ENCODE measurements at regions not wholly inside any gene's neighbourhood (a gene's known extent, or its start where the extent isn't known, plus 50 kb on each side); places are given as distances from the start of the nearest gene placed in this dataset.

GRCh38 chr6:22699151-22699550 lies 129.8 kb downstream of the HDGFL1 start:
- Histone ChIP-seq H3K23ac (ENCODE audit: low read depth, low read length) (no peak overlapping the region), H2AK9ac (replicated peaks; ENCODE audit: low read depth, low read length, poor library complexity) (no peak overlapping the region), H2AK5ac (ENCODE audit: low read depth, low read length) (no peak overlapping the region), H4K91ac (ENCODE audit: insufficient read depth, low read depth, low read length) (no peak overlapping the region), H3K4ac (ENCODE audit: low read depth, low read length) (no peak overlapping the region), H3K56ac (ENCODE audit: extremely low read depth, insufficient read depth, low read length) (no peak overlapping the region), H2BK20ac (ENCODE audit: low read depth, low read length) (no peak overlapping the region), H3K14ac (replicated peaks; ENCODE audit: low read depth, low read length) (no peak overlapping the region), H2BK5ac (ENCODE audit: low read depth, low read length, poor library complexity, severe bottlenecking) (no peak overlapping the region), H2AFZ (replicated peaks; ENCODE audit: low read length, poor library complexity) (no peak overlapping the region), H3K36me3 (ENCODE audit: control insufficient read depth, insufficient read depth, low read length) (no peaks in the 10 kb centered on the region), H3K4me1 (ENCODE audit: control insufficient read depth, insufficient read depth, low read length) (no peaks in the 10 kb centered on the region), H2BK15ac (ENCODE audit: low read depth, low read length) (no peak overlapping the region), H3K9ac (ENCODE audit: low read depth, low read length) (no peak overlapping the region), H3K9me1 (ENCODE audit: insufficient read depth, low read length) (no peaks in the 10 kb centered on the region), H3K9me3 (ENCODE audit: control insufficient read depth, insufficient read depth, low read length) (no peaks in the 10 kb centered on the region), H2BK120ac (ENCODE audit: low read depth, low read length) (no peak overlapping the region), H3K4me2 (ENCODE audit: low read depth, low read length) (no peak overlapping the region), H3K27me3 (ENCODE audit: control insufficient read depth, insufficient read depth, low read length) (no peaks in the 10 kb centered on the region), H3K79me1 (ENCODE audit: low read depth in 1 of 2, low read length in 2 of 2) (no peaks in the 10 kb centered on the region), H4K8ac (ENCODE audit: low read depth in 2 of 2, low read length in 2 of 2) (no peak overlapping the region), H4K20me1 (ENCODE audit: insufficient read depth, low read length) (no peaks in the 10 kb centered on the region), H4K5ac (ENCODE audit: low read depth, low read length) (no peak overlapping the region), H3K27ac (ENCODE audit: insufficient read depth, low read length) (no peak overlapping the region), H3K4me3 (ENCODE audit: insufficient read depth, low read depth, low read length) (no peak overlapping the region), H3K18ac (ENCODE audit: low read depth, low read length) (no peak overlapping the region)
- dilution Hi-C loops (cut with HindIII; ENCODE audit: low sequenced_read_pairs, unreplicated experiment), result no loop called here
- no CpG with 5 or more reads among the region's 6 CpGs for WGBS, 2 experiments (ENCODE audit: extremely low coverage in 2 of 2, insufficient read length in 1 of 2)
- no peak for ATAC-seq (ENCODE audit: low read depth)
- CTCF ChIA-PET, result interaction anchor here (0.6 kb wide), 1 partner anchor 23 kb away, joined by 3 read pairs; no protein-coding TSS in a partner anchor
- DNase-seq, result no peak
- in situ Hi-C loops (cut with MboI; ENCODE audit: low sequenced_read_pairs), result no loop called here
- intact Hi-C loops (cut with micrococcal nuclease), result no loop called here
- POLR2A ChIA-PET (ENCODE audit: unreplicated experiment), result no interaction called here
- BruUV-seq (replicated peaks), result no TSS peak
- TF ChIP-seq FOS (IDR thresholded peaks at IDR 0.05; ENCODE audit: low read depth, low read length), result no peak
